Left lung (tissue), 4 donors: ENCODE measurements at regions not wholly inside any gene's neighbourhood (a gene's known extent, or its start where the extent isn't known, plus 50 kb on each side); places are given as distances from the start of the nearest gene placed in this dataset.

ENCODE experiments used
- ATAC-seq: fragments of 200-7000 bp; cut with Tn5 transposase; one replicate; pipeline ENCODE4 v1.9.1; 2020; ENCODE audit warnings: moderate library complexity
- DNase-seq, 4 donors: peaks; one replicate each; pipeline ENCODE4 v3.0.0-alpha.2; 2013 to 2020
- H3K27ac ChIP-seq, 2 donors: fragments of 200-600 bp; sonication (generic) in 1 of 2; one replicate each; pipeline versions ENCODE4 v1.5.0 to v1.8.0; 2020 to 2021
- H3K27me3 ChIP-seq, 2 donors: fragments of 200-600 bp; sonication (generic) in 1 of 2; one replicate each; pipeline versions ENCODE4 v1.5.0 to v1.8.0; 2020 to 2021
- H3K36me3 ChIP-seq, 2 donors: fragments of 200-600 bp; sonication (generic) in 1 of 2; one replicate each; pipeline versions ENCODE4 v1.5.0 to v1.8.0; 2020 to 2021
- H3K4me1 ChIP-seq, 2 donors: fragments of 200-600 bp; one replicate each; pipeline ENCODE4 v1.8.0; 2021
- H3K4me3 ChIP-seq, 2 donors: fragments of 200-600 bp; sonication (generic) in 1 of 2; one replicate each; pipeline versions ENCODE4 v1.5.0 to v1.8.0; 2020 to 2021; ENCODE audit warnings: mild to moderate bottlenecking in 1 of 2
- H3K9me3 ChIP-seq, 2 donors: fragments of 200-600 bp; sonication (generic) in 1 of 2; one replicate each; pipeline versions ENCODE4 v1.5.0 to v1.8.0; 2020 to 2021
- intact Hi-C, 2 donors: fragments of 100-400 bp; cut with DNase I; formaldehyde crosslinking; loops; one replicate each; pipeline versions ENCODE4 v1.11.2 to v1.14.2; 2022
- TF ChIP-seq, protein P1 (sequence below), 2 donors: fragments of 200-600 bp; sonication (generic) in 1 of 2; IDR thresholded peaks; one replicate each; pipeline versions ENCODE4 v1.5.0 to v1.8.0; 2021; ENCODE audit warnings: antibody characterized with exemption in 2 of 2
- donor health status: DM: no; HTN: yes; CAD: no.
- donor health status: DM: no; HTN: no; CAD: no.

GRCh38 chr3:74303711-74304110 is 310.7 kb downstream of the CNTN3 start:
- DNase-seq: no peak
- no peak overlapping the region for H3K27ac ChIP-seq
- no peak for ATAC-seq
- no peaks in the 10 kb centered on the region for H3K27me3 ChIP-seq
- H3K9me3 ChIP-seq: no peaks in the 10 kb centered on the region
- TF ChIP-seq, protein P1, sequence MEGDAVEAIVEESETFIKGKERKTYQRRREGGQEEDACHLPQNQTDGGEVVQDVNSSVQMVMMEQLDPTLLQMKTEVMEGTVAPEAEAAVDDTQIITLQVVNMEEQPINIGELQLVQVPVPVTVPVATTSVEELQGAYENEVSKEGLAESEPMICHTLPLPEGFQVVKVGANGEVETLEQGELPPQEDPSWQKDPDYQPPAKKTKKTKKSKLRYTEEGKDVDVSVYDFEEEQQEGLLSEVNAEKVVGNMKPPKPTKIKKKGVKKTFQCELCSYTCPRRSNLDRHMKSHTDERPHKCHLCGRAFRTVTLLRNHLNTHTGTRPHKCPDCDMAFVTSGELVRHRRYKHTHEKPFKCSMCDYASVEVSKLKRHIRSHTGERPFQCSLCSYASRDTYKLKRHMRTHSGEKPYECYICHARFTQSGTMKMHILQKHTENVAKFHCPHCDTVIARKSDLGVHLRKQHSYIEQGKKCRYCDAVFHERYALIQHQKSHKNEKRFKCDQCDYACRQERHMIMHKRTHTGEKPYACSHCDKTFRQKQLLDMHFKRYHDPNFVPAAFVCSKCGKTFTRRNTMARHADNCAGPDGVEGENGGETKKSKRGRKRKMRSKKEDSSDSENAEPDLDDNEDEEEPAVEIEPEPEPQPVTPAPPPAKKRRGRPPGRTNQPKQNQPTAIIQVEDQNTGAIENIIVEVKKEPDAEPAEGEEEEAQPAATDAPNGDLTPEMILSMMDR (IDR thresholded peaks at IDR 0.05): no peak
- intact Hi-C loops: no loop called here
- H3K4me3 ChIP-seq: no peak overlapping the region
- H3K4me1 ChIP-seq: no peaks in the 10 kb centered on the region
- H3K36me3 ChIP-seq: no peaks in the 10 kb centered on the region

- no peaks in the 10 kb centered on the region for H3K27me3 ChIP-seq
- H3K4me3 ChIP-seq: no peak overlapping the region
- H3K27ac ChIP-seq: no peak overlapping the region
- TF ChIP-seq, protein P1 (IDR thresholded peaks at IDR 0.05): no peak
- H3K9me3 ChIP-seq: no peaks in the 10 kb centered on the region
- no peaks in the 10 kb centered on the region for H3K4me1 ChIP-seq
- H3K36me3 ChIP-seq: no peaks in the 10 kb centered on the region
- ATAC-seq: no peak
- intact Hi-C loops: no loop called here
- DNase-seq: no peak
These were observed 311.5 kb downstream of the CNTN3 start for GRCh38 chr3:74302969-74303368.

DNA sequence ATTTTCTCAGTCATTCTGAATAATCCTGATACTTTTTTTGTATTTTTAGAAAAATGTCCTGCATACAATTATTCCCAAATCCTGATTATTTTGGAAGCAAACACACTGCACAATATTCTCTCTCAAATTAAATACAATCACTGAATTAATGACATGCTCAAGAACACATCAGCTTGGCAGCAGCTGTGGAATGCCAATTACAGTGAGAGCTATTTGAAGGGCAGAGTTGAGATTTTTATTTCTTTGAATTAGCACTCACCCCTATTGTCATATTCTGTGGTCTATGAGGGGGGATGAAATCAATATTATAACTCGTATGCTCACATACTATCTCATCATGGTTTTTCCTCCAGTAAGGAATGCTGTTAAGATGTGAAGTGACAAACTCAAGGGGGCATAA is 312.2 kb downstream of the CNTN3 start:
- Histone ChIP-seq H3K4me3 (no peak overlapping the region), H3K27me3 (no peaks in the 10 kb centered on the region), H3K9me3 (no peaks in the 10 kb centered on the region), H3K27ac (no peak overlapping the region), H3K36me3 (no peaks in the 10 kb centered on the region), H3K4me1 (no peaks in the 10 kb centered on the region)
- intact Hi-C loops: no loop called here
- DNase-seq (no peak), ATAC-seq (no peak)
- TF ChIP-seq, protein P1 (IDR thresholded peaks at IDR 0.05): no peak

DNA sequence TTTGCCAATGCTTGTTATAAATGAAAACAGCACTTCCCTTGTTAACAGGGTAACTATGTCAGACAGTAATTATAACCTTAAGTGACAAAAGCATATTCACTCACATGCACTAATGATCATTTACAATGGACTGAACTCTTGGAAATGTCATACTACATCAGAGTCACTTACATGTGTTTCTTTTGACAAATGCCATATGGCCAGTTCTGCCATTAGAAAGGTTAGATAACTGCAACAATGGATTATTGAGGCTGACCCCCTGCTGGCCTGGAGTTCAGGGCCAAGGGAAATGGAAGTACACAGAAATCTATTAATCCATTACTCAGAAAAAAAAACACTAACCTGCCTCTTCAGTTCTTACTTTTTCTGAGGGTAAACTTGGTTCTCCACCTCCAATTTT is 313.4 kb downstream of the CNTN3 start:
- Histone ChIP-seq H3K4me1 (no peaks in the 10 kb centered on the region), H3K27ac (no peak overlapping the region), H3K4me3 (no peak overlapping the region), H3K36me3 (no peaks in the 10 kb centered on the region), H3K27me3 (no peaks in the 10 kb centered on the region), H3K9me3 (peaks cover 0 to 1% of the 10 kb centered on the region in 2 donors)
- ATAC-seq (no peak), DNase-seq (no peak)
- intact Hi-C loops: no loop called here
- TF ChIP-seq, protein P1 (IDR thresholded peaks at IDR 0.05): no peak

DNA sequence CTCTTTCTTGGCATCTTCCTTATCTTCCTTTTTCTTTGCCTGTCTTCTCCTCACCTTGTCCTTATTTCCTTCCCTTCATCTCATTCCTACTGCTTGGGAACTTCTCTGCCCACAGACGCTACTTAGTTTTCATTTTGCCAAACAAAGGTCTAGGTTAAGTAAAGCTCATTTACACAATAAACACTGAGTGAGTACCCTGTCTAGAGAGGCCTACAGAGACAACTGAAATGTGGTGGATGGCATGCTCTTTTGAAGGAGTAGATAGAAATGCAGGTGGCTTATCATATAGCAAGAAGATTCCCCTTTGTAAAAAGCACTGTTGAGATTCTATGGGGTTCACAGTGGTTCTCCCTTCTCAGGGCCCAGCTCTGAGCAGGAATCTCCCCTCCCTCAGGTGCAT is 319.0 kb downstream of the CNTN3 start:
- H3K27ac ChIP-seq: no peak overlapping the region
- DNase-seq: no peak
- H3K4me1 ChIP-seq: no peaks in the 10 kb centered on the region
- H3K9me3 ChIP-seq: peaks cover 0 to 9% of the 10 kb centered on the region in 2 donors
- H3K36me3 ChIP-seq: no peaks in the 10 kb centered on the region
- no peaks in the 10 kb centered on the region for H3K27me3 ChIP-seq
- ATAC-seq: no peak
- no peak overlapping the region for H3K4me3 ChIP-seq
- TF ChIP-seq, protein P1 (IDR thresholded peaks at IDR 0.05): no peak
- intact Hi-C loops: no loop called here
